Kidney (tissue), 13 donors: ENCODE measurements at regions not wholly inside any gene's neighbourhood (a gene's known extent, or its start where the extent isn't known, plus 50 kb on each side); places are given as distances from the start of the nearest gene placed in this dataset.

ENCODE experiments used
- DNase-seq, 5 donors: peaks; one replicate each; pipeline ENCODE4 v3.0.0-alpha.2; 2013 to 2020
- FAIRE-seq: peaks from 2 replicates; lab custom pipeline; 2012; peaks lifted over from hg19 to GRCh38; lab: Jason Lieb, UNC
- H3K27ac ChIP-seq, 2 donors: one replicate each; pipeline ENCODE4 v1.7.0; 2013; ENCODE audit warnings: low read depth in 2 of 2, low read length in 2 of 2, inconsistent platforms in 1 of 2
- H3K27me3 ChIP-seq: one replicate; pipeline ENCODE4 v1.7.1; 2013; ENCODE audit warnings: low read length, inconsistent platforms; ENCODE audit not compliant: control insufficient read depth, insufficient read depth
- H3K36me3 ChIP-seq, 3 donors: one replicate each; pipeline versions ENCODE4 v1.7.0 to v1.7.1; 2013; ENCODE audit warnings: low read length in 3 of 3, control low read depth in 1 of 3, inconsistent platforms in 1 of 3; ENCODE audit not compliant: insufficient read depth in 3 of 3, control insufficient read depth in 2 of 3
- H3K4me1 ChIP-seq, 3 donors: one replicate each; pipeline versions ENCODE4 v1.7.0 to v1.7.1; 2013; ENCODE audit warnings: low read length in 3 of 3, inconsistent platforms in 1 of 3, low read depth in 1 of 3; ENCODE audit not compliant: control insufficient read depth in 2 of 3, insufficient read depth in 2 of 3
- H3K4me3 ChIP-seq, 3 donors: one replicate each; pipeline versions ENCODE4 v1.7.0 to v1.8.1; 2013; ENCODE audit warnings: low read length in 3 of 3, control low read depth in 1 of 3, inconsistent platforms in 1 of 3
- H3K9ac ChIP-seq, 3 donors: one replicate each; pipeline versions ENCODE4 v1.7.0 to v1.7.1; 2013; ENCODE audit warnings: low read length in 3 of 3, control low read depth in 1 of 3, inconsistent platforms in 1 of 3
- H3K9me3 ChIP-seq, 3 donors: one replicate each; pipeline versions ENCODE4 v1.7.0 to v1.7.1; 2013; ENCODE audit warnings: low read length in 3 of 3, control low read depth in 1 of 3, inconsistent platforms in 1 of 3; ENCODE audit not compliant: control insufficient read depth in 2 of 3, insufficient read depth in 1 of 3
- intact Hi-C: fragments of 100-400 bp; cut with DNase I; formaldehyde crosslinking; loops from one replicate; pipeline ENCODE4 v1.11.1; 2022
- TF ChIP-seq, protein P1 (sequence below): IDR thresholded peaks from 3 replicates; pipeline ENCODE4 v1.5.1; 2012; ENCODE audit warnings: mild to moderate bottlenecking, moderate library complexity, borderline replicate concordance; ENCODE audit not compliant: insufficient read depth; ENCODE audit errors: extremely low read depth
- donor health status: control.
- donor health status: control.
- donor health status: control.
- donor health status: control.
- donor health status: control.
- donor health status: DM: yes; HTN: yes; CAD: no.
- donor health status: Normal renal cell carcinoma (clear cell type).

DNA sequence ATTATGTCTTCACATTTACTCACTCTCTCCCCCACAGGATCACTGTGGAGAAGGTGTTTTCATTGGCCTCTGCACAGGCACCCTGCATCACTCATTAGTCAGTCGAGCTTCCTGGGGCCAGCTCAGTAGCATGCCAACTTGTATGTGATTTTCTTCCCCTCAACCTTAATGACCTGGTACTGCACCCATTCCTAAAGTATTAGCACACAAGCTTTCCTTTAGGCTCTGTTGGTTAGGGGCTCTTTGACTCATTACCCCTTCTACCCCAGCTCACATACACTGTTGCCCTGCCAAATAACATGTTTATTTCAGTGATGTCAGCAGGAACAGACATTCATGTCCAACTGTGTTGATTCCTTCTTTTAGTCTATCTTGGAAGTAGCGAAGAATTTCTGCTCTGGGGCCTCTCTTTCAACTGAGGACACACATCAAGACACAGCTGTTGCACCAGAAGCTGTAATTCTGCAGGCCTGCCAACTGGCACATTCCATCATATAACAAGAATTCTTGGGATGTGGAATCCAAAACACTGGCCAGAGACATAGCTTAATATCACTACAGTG is 603.5 kb upstream of the ADAMTS5 start:
- Histone ChIP-seq H3K9ac (no peak overlapping the region), H3K9me3 (no peaks in the 10 kb centered on the region), H3K36me3 (no peaks in the 10 kb centered on the region), H3K4me1 (peaks cover 0 to 7% (median 6%) of the 10 kb centered on the region in 3 donors), H3K4me3 (no peak overlapping the region), H3K27ac (peak overlapping the region in 1 of 2 donors; percentile 36), H3K27me3 (no peaks in the 10 kb centered on the region)
- no peak for FAIRE-seq
- DNase-seq = peak in 3 of 5 donors; percentile 27 to 71 (median 70)
- TF ChIP-seq, protein P1, sequence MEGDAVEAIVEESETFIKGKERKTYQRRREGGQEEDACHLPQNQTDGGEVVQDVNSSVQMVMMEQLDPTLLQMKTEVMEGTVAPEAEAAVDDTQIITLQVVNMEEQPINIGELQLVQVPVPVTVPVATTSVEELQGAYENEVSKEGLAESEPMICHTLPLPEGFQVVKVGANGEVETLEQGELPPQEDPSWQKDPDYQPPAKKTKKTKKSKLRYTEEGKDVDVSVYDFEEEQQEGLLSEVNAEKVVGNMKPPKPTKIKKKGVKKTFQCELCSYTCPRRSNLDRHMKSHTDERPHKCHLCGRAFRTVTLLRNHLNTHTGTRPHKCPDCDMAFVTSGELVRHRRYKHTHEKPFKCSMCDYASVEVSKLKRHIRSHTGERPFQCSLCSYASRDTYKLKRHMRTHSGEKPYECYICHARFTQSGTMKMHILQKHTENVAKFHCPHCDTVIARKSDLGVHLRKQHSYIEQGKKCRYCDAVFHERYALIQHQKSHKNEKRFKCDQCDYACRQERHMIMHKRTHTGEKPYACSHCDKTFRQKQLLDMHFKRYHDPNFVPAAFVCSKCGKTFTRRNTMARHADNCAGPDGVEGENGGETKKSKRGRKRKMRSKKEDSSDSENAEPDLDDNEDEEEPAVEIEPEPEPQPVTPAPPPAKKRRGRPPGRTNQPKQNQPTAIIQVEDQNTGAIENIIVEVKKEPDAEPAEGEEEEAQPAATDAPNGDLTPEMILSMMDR = no peak
- intact Hi-C loops = no loop called here

DNA sequence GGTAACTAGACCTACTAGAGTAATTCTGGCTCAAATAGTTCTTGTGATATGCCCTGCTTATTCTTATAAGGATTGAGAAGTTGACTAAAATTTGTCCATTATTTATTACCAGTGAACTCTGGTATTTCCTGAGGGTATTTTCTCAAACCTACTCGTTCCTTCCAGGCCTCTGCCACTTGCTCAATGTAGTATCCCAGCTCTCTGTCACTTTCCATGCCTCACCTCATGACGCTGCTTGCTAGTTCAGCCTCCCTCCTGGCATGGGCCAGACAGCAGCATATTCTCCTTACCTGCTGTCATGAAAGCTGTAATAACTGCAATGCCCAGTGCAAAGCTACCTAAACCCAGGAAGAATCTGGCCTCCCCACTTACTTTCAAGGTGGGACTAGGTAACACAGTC is 602.9 kb upstream of the ADAMTS5 start:
- intact Hi-C loops = no loop called here

DNA sequence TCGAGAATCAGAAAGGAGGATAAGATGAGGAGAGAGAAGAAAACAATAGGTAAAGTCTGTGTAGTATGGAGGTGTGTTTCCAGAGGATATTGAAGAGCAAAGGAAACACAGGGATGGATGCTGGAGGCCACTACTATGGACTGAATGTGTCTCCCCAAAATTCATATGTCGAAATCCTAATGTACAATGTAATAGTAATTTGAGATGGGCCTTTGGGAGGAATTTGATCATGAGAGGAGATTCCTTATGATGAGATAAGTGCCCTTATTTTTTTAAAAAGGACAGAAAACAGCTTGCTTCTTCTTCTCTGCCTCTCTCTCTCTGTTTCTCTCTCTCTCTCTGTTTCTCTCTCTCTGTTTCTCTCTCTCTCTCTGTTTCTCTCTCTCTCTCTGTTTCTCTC is 602.2 kb upstream of the ADAMTS5 start:
- TF ChIP-seq, protein P1 = no peak
- H3K9me3 ChIP-seq = no peaks in the 10 kb centered on the region
- H3K36me3 ChIP-seq = no peaks in the 10 kb centered on the region
- FAIRE-seq = no peak
- no peak overlapping the region for H3K9ac ChIP-seq
- no peaks in the 10 kb centered on the region for H3K27me3 ChIP-seq
- intact Hi-C loops = no loop called here
- H3K4me1 ChIP-seq = peaks cover 0 to 7% (median 6%) of the 10 kb centered on the region in 3 donors
- no peak overlapping the region for H3K27ac ChIP-seq
- no peak overlapping the region for H3K4me3 ChIP-seq
- no peak for DNase-seq

More for the DNA sequence above, 602.9 kb upstream of the ADAMTS5 start:
- no peak for FAIRE-seq
- Histone ChIP-seq H3K4me1 (peaks cover 0 to 7% (median 6%) of the 10 kb centered on the region in 3 donors), H3K9ac (no peak overlapping the region), H3K36me3 (no peaks in the 10 kb centered on the region), H3K27me3 (no peaks in the 10 kb centered on the region), H3K4me3 (no peak overlapping the region), H3K27ac (peak overlapping the region in 1 of 2 donors; percentile 36), H3K9me3 (no peaks in the 10 kb centered on the region)
- TF ChIP-seq, protein P1 = no peak
- DNase-seq = no peak

DNA sequence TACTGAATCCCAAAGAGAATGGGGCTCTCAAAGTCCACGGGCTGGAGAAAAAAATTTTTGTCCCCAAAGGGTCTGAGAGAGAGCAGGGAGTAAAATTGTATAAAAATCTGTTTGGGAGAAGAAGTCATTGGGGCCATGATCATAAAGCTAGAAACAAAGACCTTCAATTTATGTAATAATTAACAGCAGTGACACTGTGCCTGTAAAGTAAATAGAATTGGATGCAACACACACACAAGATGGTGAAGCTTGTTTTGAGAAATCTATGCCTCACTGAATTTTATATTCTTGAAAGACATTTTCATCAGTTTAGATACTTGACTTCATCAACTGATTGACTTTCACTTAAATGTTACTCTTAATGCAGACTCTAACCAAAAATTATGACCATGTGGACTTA is 600.5 kb upstream of the ADAMTS5 start:
- H3K36me3 ChIP-seq = no peaks in the 10 kb centered on the region
- peak in 2 of 5 donors; percentile 13 to 32 for DNase-seq

More for the DNA sequence above, 600.5 kb upstream of the ADAMTS5 start:
- peaks cover 0 to 7% (median 6%) of the 10 kb centered on the region in 3 donors for H3K4me1 ChIP-seq
- no peaks in the 10 kb centered on the region for H3K9me3 ChIP-seq
- H3K27me3 ChIP-seq = no peaks in the 10 kb centered on the region
- no peak overlapping the region for H3K9ac ChIP-seq
- no peak overlapping the region for H3K27ac ChIP-seq
- no peak overlapping the region for H3K4me3 ChIP-seq
- intact Hi-C loops = no loop called here
- no peak for FAIRE-seq
- TF ChIP-seq, protein P1 = no peak
